ENCODE measurements at regions not wholly inside any gene's neighbourhood (a gene's known extent, or its start where the extent isn't known, plus 50 kb on each side); places are given as distances from the start of the nearest gene placed in this dataset.

DNA sequence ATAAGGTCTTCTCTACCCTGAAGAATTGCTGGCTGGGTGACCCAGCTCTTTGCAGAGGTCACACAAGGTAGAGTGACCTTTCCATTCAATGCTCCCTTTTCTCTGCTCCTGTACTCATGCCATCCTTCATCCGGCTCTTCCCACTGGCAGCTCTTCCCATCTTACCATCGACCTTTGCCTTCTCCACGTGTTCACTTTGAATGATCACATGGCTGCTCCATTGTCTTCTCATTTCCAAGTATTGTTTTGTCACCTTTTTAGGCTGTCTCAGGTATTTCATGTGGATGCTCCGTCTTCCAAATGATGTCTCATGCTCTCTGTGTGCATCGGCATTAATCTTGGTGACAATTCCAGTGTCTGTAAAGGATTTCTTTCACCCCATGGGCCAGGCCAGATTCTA, 76.6 kb upstream of the ONECUT1 start:
- TF ChIP-seq, protein P1, sequence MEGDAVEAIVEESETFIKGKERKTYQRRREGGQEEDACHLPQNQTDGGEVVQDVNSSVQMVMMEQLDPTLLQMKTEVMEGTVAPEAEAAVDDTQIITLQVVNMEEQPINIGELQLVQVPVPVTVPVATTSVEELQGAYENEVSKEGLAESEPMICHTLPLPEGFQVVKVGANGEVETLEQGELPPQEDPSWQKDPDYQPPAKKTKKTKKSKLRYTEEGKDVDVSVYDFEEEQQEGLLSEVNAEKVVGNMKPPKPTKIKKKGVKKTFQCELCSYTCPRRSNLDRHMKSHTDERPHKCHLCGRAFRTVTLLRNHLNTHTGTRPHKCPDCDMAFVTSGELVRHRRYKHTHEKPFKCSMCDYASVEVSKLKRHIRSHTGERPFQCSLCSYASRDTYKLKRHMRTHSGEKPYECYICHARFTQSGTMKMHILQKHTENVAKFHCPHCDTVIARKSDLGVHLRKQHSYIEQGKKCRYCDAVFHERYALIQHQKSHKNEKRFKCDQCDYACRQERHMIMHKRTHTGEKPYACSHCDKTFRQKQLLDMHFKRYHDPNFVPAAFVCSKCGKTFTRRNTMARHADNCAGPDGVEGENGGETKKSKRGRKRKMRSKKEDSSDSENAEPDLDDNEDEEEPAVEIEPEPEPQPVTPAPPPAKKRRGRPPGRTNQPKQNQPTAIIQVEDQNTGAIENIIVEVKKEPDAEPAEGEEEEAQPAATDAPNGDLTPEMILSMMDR (IDR thresholded peaks at IDR 0.05), result no peak
- TF ChIP-seq POLR2A (IDR thresholded peaks at IDR 0.05), result no peak
